HG02642 (cell line): ENCODE measurements at regions not wholly inside any gene's neighbourhood (a gene's known extent, or its start where the extent isn't known, plus 50 kb on each side); places are given as distances from the start of the nearest gene placed in this dataset.

ENCODE experiments used
- ATAC-seq: cut with Tn5 transposase; IDR thresholded peaks from one replicate; pipeline ENCODE4 v1.9.1; 2021; ENCODE audit warnings: mild to moderate bottlenecking; ENCODE audit not compliant: unreplicated experiment, poor library complexity

- no peak for ATAC-seq
Measured at GRCh38 chr1:221149111-221149510, 269.9 kb downstream of the HLX start.

- ATAC-seq: no peak
Measured at GRCh38 chr1:221149555-221150075, 270.4 kb downstream of the HLX start.

- no peak for ATAC-seq
Measured at GRCh38 chr1:221150996-221151395, 271.8 kb downstream of the HLX start.

GRCh38 chr1:221154932-221155331 lies 275.7 kb downstream of the HLX start:
- ATAC-seq: no peak

GRCh38 chr1:221157026-221157761 lies 278.0 kb downstream of the HLX start:
- peak; percentile 80 for ATAC-seq

GRCh38 chr1:221159608-221160007 lies 280.4 kb downstream of the HLX start:
- no peak for ATAC-seq

GRCh38 chr1:221161571-221162041 lies 282.4 kb downstream of the HLX start:
- ATAC-seq: no peak

GRCh38 chr1:221162352-221162751 lies 283.1 kb downstream of the HLX start:
- no peak for ATAC-seq

- no peak for ATAC-seq
Measured at GRCh38 chr1:221162939-221163338, 283.7 kb downstream of the HLX start.

GRCh38 chr1:221164029-221164428 lies 284.8 kb downstream of the HLX start:
- ATAC-seq: no peak

- ATAC-seq: no peak
Measured at GRCh38 chr1:221164951-221165838, 286.0 kb downstream of the HLX start.

- ATAC-seq: no peak
Measured at GRCh38 chr1:221165839-221166500, 286.7 kb downstream of the HLX start.

GRCh38 chr1:221166559-221167318 lies 287.5 kb downstream of the HLX start:
- ATAC-seq: peak; percentile 71

- ATAC-seq: no peak
Measured at GRCh38 chr1:221169447-221169889, 290.2 kb downstream of the HLX start.

GRCh38 chr1:221170171-221170570 lies 290.9 kb downstream of the HLX start:
- no peak for ATAC-seq

- no peak for ATAC-seq
Measured at GRCh38 chr1:221171768-221172167, 292.5 kb downstream of the HLX start.

- ATAC-seq: no peak
Measured at GRCh38 chr1:221172841-221173240, 293.6 kb downstream of the HLX start.

- no peak for ATAC-seq
Measured at GRCh38 chr1:221174330-221174993, 295.2 kb downstream of the HLX start.

- ATAC-seq: no peak
Measured at GRCh38 chr1:221175249-221175648, 296.0 kb downstream of the HLX start.
